PC-9 (cell line): ENCODE measurements at regions not wholly inside any gene's neighbourhood (a gene's known extent, or its start where the extent isn't known, plus 50 kb on each side); places are given as distances from the start of the nearest gene placed in this dataset.

ENCODE experiments used
- BruUV-seq: library from RNA; stranded (reverse); fragments of 400-500 nt; replicated peaks from 2 replicates; lab custom pipeline; 2021; lab: Mats Ljungman, UMichigan
- CTCF ChIA-PET: fragments of 300-600 bp; sonication (Branson Sonifier 250); formaldehyde crosslinking; loops from one replicate; lab custom pipeline; 2022; ENCODE audit warnings: antibody characterized with exemption; lab: Charles Lee
- POLR2A ChIA-PET: fragments of 300-600 bp; sonication (Branson Sonifier 250); formaldehyde crosslinking; loops from one replicate; lab custom pipeline; 2022; ENCODE audit warnings: antibody characterized with exemption; ENCODE audit not compliant: unreplicated experiment; lab: Charles Lee
- DNase-seq, 2 experiments: peaks; one replicate each; pipeline versions ENCODE4 v3.0.0 to v3.0.0-alpha.2; 2015 to 2022; ENCODE audit warnings: mixed read lengths in 1 of 2
- H2AFZ ChIP-seq: fragments of 200-600 bp; sonication (generic); 2 replicates; pipeline ENCODE4 v1.8.1; 2017; ENCODE audit warnings: antibody characterized with exemption
- H3F3A ChIP-seq: fragments of 200-600 bp; sonication (generic); 2 replicates; pipeline ENCODE4 v1.8.1; 2017; ENCODE audit warnings: antibody characterized with exemption, mild to moderate bottlenecking, low read depth; ENCODE audit not compliant: insufficient read depth
- H3K27ac ChIP-seq: fragments of 200-600 bp; sonication (generic); 2 replicates; pipeline ENCODE4 v1.6.1; 2016; ENCODE audit warnings: mixed run types
- H3K27me3 ChIP-seq: fragments of 200-600 bp; sonication (generic); 2 replicates; pipeline ENCODE4 v1.6.1; 2016; ENCODE audit warnings: low read depth, mixed run types; ENCODE audit not compliant: insufficient read depth
- H3K36me3 ChIP-seq: fragments of 200-600 bp; sonication (generic); 2 replicates; pipeline ENCODE4 v1.6.1; 2016; ENCODE audit warnings: low read depth, mixed run types
- H3K4me1 ChIP-seq: fragments of 200-600 bp; sonication (generic); replicated peaks from 2 replicates; pipeline ENCODE4 v1.6.1; 2016; ENCODE audit warnings: mixed run types; ENCODE audit not compliant: insufficient read depth
- H3K4me2 ChIP-seq: fragments of 200-600 bp; sonication (generic); 2 replicates; pipeline ENCODE4 v1.6.1; 2017; ENCODE audit warnings: mixed run types
- H3K4me3 ChIP-seq: fragments of 200-600 bp; sonication (generic); 2 replicates; pipeline ENCODE4 v1.6.1; 2016; ENCODE audit warnings: mixed run types
- H3K79me2 ChIP-seq: fragments of 200-600 bp; sonication (generic); 2 replicates; pipeline ENCODE4 v1.6.1; 2017; ENCODE audit warnings: low read depth, mixed run types
- H3K9me2 ChIP-seq: fragments of 200-600 bp; sonication (generic); 2 replicates; pipeline ENCODE4 v1.8.1; 2017; ENCODE audit warnings: mild to moderate bottlenecking; ENCODE audit not compliant: insufficient read depth
- H3K9me3 ChIP-seq: fragments of 200-600 bp; sonication (generic); 2 replicates; pipeline ENCODE4 v1.8.1; 2016; ENCODE audit warnings: low read depth; ENCODE audit not compliant: insufficient read depth
- H4K20me1 ChIP-seq: fragments of 200-600 bp; sonication (generic); 2 replicates; pipeline ENCODE4 v1.8.1; 2017; ENCODE audit not compliant: insufficient read depth
- EZH2 ChIP-seq: fragments of 200-600 bp; sonication (generic); IDR thresholded peaks from 2 replicates; pipeline ENCODE4 v1.8.0; 2017; ENCODE audit warnings: antibody characterized with exemption, low read depth
- intact Hi-C: fragments of 100-400 bp; cut with micrococcal nuclease; formaldehyde crosslinking; loops from one replicate; pipeline ENCODE4 v1.10.0; 2022; ENCODE audit not compliant: unreplicated experiment
- TF ChIP-seq, protein P1 (sequence below): fragments of 200-600 bp; sonication (generic); conservative IDR thresholded peaks from 2 replicates; pipeline ENCODE4 v1.6.1; 2017; ENCODE audit warnings: mixed run types, antibody characterized with exemption, mild to moderate bottlenecking, moderate library complexity

DNA sequence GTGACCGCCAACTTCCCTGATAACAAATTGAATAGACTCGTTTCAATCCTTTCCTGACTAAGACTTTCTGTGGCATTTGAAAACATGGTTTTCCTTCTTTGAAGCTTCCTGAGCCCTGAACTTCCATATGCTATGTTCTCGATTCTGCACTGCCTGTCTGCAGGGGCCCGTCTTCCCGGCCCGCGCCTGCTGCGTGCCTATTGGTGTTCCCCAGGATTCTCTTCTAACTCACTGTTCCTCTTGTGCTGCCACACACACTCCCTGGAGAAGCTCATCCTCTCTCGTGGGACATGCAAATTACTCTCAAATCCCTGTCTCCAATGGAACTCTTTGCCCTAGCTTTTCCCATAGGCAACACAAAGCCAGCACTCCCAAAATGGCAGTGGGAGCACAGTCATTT, 262.9 kb upstream of the GATB start:
- intact Hi-C loops, result no loop called here
- Histone ChIP-seq H3K4me2 (no peak overlapping the region), H3K36me3 (no peaks in the 10 kb centered on the region), H3K4me3 (no peak overlapping the region), H3K79me2 (no peaks in the 10 kb centered on the region), H3K9me2 (no peaks in the 10 kb centered on the region), H4K20me1 (no peaks in the 10 kb centered on the region), H2AFZ (no peak overlapping the region), H3F3A (no peaks in the 10 kb centered on the region), H3K4me1 (no peaks in the 10 kb centered on the region), H3K27me3 (no peaks in the 10 kb centered on the region), H3K27ac (no peak overlapping the region), H3K9me3 (no peaks in the 10 kb centered on the region)
- TF ChIP-seq, protein P1, sequence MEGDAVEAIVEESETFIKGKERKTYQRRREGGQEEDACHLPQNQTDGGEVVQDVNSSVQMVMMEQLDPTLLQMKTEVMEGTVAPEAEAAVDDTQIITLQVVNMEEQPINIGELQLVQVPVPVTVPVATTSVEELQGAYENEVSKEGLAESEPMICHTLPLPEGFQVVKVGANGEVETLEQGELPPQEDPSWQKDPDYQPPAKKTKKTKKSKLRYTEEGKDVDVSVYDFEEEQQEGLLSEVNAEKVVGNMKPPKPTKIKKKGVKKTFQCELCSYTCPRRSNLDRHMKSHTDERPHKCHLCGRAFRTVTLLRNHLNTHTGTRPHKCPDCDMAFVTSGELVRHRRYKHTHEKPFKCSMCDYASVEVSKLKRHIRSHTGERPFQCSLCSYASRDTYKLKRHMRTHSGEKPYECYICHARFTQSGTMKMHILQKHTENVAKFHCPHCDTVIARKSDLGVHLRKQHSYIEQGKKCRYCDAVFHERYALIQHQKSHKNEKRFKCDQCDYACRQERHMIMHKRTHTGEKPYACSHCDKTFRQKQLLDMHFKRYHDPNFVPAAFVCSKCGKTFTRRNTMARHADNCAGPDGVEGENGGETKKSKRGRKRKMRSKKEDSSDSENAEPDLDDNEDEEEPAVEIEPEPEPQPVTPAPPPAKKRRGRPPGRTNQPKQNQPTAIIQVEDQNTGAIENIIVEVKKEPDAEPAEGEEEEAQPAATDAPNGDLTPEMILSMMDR, result no peak
- no peak for TF ChIP-seq EZH2
- CTCF ChIA-PET, result no interaction called here
- POLR2A ChIA-PET, result no interaction called here
- no TSS peak for BruUV-seq
- no peak for DNase-seq

DNA sequence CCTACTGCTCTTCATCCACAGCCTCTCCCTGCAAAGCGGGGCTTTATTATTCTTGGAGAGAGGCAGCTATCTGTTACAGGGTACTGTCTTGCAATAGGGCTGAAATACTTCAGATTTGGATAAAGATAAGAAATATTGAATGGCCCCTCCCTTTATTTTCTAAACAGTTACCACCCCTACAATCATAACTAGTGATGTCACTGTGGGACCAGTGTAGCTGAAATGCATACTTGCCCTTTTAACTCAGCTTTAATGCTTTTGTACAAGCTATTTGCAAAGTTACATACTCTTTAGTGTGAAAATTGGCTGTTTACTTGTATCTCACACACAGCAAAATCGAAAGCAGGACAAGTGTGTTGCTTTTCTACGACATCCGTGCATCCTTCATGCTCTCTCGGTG, 261.7 kb upstream of the GATB start:
- POLR2A ChIA-PET, result no interaction called here
- BruUV-seq, result no TSS peak

GRCh38 chr4:152021788-152022438, 261.1 kb upstream of the GATB start:
- Histone ChIP-seq H3K4me3 (no peak overlapping the region), H4K20me1 (no peaks in the 10 kb centered on the region), H3F3A (no peaks in the 10 kb centered on the region), H3K79me2 (no peaks in the 10 kb centered on the region), H3K4me2 (no peak overlapping the region), H3K9me3 (no peaks in the 10 kb centered on the region), H3K27me3 (no peaks in the 10 kb centered on the region), H3K27ac (no peak overlapping the region), H3K4me1 (no peaks in the 10 kb centered on the region), H2AFZ (no peak overlapping the region), H3K36me3 (no peaks in the 10 kb centered on the region), H3K9me2 (no peaks in the 10 kb centered on the region)
- TF ChIP-seq, protein P1, result no peak
- TF ChIP-seq EZH2, result no peak
- DNase-seq, result no peak
- BruUV-seq, result no TSS peak
- ChIA-PET POLR2A (no interaction called here), CTCF (no interaction called here)
- intact Hi-C loops, result no loop called here

More for the DNA sequence above, 261.7 kb upstream of the GATB start:
- Histone ChIP-seq H3K27ac (no peak overlapping the region), H3K4me3 (no peak overlapping the region), H3F3A (no peaks in the 10 kb centered on the region), H2AFZ (no peak overlapping the region), H3K27me3 (no peaks in the 10 kb centered on the region), H4K20me1 (no peaks in the 10 kb centered on the region), H3K4me2 (no peak overlapping the region), H3K9me3 (no peaks in the 10 kb centered on the region), H3K4me1 (no peaks in the 10 kb centered on the region), H3K79me2 (no peaks in the 10 kb centered on the region), H3K9me2 (no peaks in the 10 kb centered on the region), H3K36me3 (no peaks in the 10 kb centered on the region)
- intact Hi-C loops, result no loop called here
- DNase-seq, result no peak
- CTCF ChIA-PET, result no interaction called here
- no peak for TF ChIP-seq EZH2
- TF ChIP-seq, protein P1, result no peak
